T47D (cell line): ENCODE measurements at regions not wholly inside any gene's neighbourhood (a gene's known extent, or its start where the extent isn't known, plus 50 kb on each side); places are given as distances from the start of the nearest gene placed in this dataset.
"Not testable (repeated sequence)": the region's sequence is repeated elsewhere in the genome, so short reads cannot be mapped to it uniquely, and the experiment has no call there.

ENCODE experiments used
- DNase-seq, 2 experiments: peaks; one replicate each; pipeline versions ENCODE4 v3.0.0 to v3.0.0-alpha.2; 2011 to 2012; ENCODE audit warnings: low read depth in 1 of 2, low spot score in 1 of 2
- in situ Hi-C: cut with HindIII; loops from 2 replicates; pipeline ENCODE4 v1.10.0; 2016; ENCODE audit warnings: low sequenced_read_pairs, low pct_unique_long_range_greater_than_20kb

GRCh38 chr5:176044431-176044830, 76.3 kb upstream of the THOC3 start:
- in situ Hi-C loops, DNase-seq: not testable (repeated sequence)

GRCh38 chr5:176045442-176045841, 77.3 kb upstream of the THOC3 start:
- DNase-seq, in situ Hi-C loops: not testable (repeated sequence)

- in situ Hi-C loops, DNase-seq: not testable (repeated sequence)
Measured at GRCh38 chr5:176048671-176049070, 80.6 kb upstream of the THOC3 start.

DNA sequence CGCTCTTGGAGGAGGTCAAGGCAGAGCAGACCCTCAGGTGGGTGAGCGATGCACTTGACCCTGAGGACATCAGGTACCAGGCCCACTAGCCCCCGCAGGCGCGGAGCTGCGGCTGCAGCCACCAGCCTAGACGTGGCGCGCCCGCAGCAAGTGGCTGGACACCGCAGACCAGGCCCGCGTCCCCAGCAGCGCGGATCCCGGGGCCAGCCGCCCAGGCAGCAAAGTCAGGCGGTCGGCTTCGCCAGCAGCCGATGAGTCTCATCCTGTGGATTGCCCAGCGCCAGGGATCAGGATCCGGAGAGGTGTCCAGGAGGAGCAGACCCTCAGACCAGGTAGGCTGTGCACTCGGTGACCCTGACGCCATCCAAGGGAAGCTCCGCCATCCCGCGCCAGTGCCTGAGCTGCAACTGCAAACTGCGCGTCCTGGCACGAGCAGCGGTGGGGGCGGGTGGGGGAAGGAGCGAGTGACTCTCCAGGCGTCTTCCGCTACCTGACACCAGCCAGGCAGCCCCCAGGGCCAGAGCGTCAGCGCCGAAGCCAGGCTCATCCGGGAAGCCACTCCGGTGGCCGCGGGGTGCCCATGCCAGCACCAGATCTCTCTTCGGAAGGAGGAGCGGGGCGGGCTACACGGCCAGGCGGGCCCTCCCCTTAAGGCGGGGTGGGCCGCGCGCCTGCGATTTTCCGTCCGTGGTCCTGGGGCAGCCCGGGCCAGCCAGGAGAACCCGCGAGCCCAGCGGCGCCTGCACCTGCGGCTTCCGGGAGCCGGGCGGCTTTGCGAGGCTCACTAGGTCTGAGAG, 92.6 kb upstream of the THOC3 start:
- in situ Hi-C loops, DNase-seq: not testable (repeated sequence)

DNA sequence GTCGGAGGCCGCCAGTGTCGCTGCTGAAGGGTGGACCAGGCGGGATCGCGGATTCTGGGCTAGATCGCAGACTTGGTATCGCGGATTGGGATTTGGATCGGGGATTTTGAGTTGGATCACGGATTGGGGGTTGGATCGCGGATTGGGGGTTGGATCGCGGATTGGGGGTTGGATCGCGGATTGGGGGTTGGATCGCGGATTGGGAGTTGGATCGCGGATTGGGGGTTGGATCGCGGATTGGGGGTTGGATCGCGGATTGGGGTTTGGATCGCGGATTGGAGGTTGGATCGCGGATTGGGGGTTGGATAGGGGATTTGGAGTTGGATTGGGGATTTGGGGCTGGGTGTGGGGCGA, 93.1 kb upstream of the THOC3 start:
- in situ Hi-C loops, DNase-seq: not testable (repeated sequence)

GRCh38 chr5:176061660-176062059, 93.5 kb upstream of the THOC3 start:
- DNase-seq, in situ Hi-C loops: not testable (repeated sequence)

DNA sequence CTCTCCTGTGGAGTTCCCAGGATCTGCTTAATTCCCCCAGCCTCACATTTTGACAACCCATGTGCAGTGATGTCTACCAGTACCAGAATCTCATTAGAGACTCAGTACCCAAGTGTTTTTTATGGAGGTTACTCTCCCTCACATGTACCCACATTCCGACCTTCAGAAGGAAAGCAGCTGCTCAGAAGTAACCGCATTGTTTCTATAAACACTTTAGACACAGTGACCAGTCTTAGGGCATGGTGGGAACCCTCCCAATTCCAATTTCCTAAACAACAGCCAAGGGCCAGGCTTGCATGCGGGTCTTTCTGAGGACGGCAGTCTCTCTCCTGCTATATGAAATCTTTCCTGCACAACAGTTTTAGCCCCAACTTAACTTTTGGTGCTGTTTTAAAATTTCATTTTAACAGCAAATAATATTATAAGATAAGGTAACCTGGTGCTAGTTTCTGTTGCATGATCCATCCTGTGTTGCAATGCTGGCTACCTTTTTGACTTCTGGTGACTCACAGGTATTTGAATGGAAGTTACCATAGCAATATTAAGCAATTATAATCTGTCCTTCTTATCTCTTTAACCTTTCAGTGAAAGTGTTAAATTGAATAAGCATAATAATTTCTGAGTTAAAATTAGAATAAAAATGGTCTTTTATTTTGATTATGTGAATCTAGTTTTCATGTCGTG, 98.3 kb upstream of the THOC3 start:
- DNase-seq, in situ Hi-C loops: not testable (repeated sequence)

GRCh38 chr5:176067162-176067561, 99.0 kb upstream of the THOC3 start:
- DNase-seq, in situ Hi-C loops: not testable (repeated sequence)

- in situ Hi-C loops, DNase-seq: not testable (repeated sequence)
Measured at GRCh38 chr5:176067948-176068347, 99.8 kb upstream of the THOC3 start.

DNA sequence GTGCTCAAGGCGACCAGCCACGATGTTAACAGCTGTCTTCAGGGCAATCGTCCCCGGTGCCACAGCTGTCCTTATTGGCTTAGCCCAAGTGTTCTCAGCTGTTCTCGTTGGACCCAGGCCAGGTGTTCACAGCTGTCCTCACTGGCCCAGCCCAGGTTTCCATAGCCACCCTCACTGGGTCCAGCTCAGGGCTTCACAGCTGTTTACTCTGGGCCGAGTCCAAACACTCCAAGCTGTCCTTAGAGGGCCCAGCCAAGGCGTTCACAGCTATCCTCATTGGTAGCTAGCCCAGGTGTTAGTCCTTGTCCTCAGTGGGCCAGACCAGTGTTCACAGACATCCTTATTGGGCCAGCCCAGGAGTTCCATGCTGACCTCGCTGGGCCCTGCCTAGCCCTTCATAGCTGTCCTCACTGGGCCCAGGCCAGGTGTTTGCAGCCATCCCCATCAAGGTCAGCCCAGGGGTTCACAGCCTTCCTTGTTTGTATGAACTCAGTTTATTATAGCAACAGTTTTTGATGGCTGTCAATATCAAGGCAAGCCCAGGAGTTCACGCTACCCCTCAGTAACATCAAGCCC, 106.0 kb upstream of the THOC3 start:
- in situ Hi-C loops, DNase-seq: not testable (repeated sequence)

DNA sequence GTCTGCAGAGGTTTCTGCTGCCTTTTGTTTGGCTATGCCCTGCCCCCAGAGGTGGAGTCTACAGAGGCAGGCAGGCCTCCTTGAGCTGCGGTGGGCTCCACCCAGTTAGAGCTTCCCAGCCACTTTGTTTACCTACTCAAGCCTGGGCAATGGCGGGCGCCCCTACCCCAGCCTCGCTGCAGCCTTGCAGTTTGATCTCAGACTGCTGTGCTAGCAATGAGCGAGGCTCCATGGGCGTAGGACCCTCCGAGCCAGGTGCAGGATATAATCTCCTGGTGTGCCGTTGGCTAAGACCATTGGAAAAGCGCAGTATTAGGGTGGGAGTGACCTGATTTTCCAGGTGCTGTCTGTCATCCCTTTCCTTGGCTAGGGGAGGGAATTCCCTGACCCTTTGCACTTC, 115.6 kb upstream of the THOC3 start:
- DNase-seq, in situ Hi-C loops: not testable (repeated sequence)

DNA sequence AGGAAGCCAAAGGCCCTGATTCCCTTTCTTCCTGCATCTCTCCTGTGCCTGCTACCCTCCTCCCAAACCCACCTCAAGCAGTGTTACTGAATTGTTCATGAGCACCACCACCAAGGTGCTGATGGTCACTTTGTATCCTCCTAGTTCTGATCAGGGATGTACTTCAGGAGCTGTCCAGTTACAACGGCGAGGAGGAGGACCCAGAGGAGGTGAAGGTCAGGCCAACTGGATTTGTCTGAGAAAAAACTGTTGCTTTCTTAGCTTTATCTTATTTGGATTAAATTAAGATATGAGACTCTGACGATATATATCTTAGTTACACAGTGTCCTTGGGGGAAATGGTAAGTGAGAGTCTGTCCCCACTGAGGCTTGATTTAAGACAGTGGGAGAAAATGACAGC, 135.0 kb upstream of the THOC3 start:
- DNase-seq, in situ Hi-C loops: not testable (repeated sequence)

- DNase-seq, in situ Hi-C loops: not testable (repeated sequence)
Measured at GRCh38 chr5:176112888-176113287, 125.3 kb upstream of the SIMC1 start.

- in situ Hi-C loops, DNase-seq: not testable (repeated sequence)
Measured at GRCh38 chr5:176113673-176114335, 124.4 kb upstream of the SIMC1 start.

- in situ Hi-C loops, DNase-seq: not testable (repeated sequence)
Measured at GRCh38 chr5:176114825-176115224, 123.4 kb upstream of the SIMC1 start.

DNA sequence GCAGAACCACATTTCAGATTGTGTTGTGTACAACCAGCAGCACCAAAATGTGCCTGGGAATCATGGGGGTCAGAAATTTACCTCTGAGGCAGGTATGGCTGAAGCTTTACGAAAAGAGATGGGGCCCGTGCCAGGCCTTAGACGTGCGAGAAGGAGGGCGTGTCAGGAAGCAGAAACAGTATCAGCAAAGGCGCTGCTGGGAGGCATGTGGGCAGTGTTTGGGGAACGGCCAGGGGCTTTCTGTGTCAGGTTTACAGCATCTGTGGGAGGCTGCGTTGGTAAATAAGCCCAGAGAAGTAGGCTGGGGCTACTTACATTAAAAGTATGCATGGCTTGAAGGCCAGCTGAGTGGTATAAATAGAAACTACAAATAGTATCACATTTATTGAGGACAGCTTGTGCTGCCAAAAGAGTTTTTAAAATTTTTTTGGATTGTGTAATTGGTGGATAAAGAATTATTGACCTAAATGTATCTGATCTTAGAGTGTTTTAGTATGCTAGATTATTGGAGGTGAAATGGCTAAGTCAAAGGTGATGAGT, 120.5 kb upstream of the SIMC1 start:
- in situ Hi-C loops, DNase-seq: not testable (repeated sequence)

- in situ Hi-C loops, DNase-seq: not testable (repeated sequence)
Measured at GRCh38 chr5:176122361-176122760, 115.9 kb upstream of the SIMC1 start.

DNA sequence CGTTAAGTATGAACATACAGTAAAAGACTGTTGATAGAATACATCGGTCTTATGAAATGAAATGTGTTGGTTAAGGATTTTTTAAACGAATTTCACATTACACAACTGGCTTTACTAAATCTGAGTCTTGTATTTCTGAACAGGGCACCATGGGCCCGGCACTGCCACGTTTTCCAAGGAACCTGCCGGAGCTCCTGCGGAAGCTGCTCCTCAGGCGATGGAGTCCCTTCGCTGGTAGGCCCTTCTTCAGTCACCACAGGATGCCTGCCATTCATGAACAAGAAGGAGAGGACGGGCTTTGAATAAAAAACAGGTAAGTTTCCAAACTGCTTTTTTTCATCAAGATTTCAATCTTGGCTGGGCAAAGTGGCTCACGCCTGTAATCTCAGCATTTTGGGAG, 114.1 kb upstream of the SIMC1 start:
- in situ Hi-C loops: not testable (repeated sequence)

More for the DNA sequence above, 114.1 kb upstream of the SIMC1 start:
- not testable (repeated sequence) for DNase-seq
